ENCODE measurements at regions not wholly inside any gene's neighbourhood (a gene's known extent, or its start where the extent isn't known, plus 50 kb on each side); places are given as distances from the start of the nearest gene placed in this dataset.

- TF ChIP-seq REST (IDR thresholded peaks at IDR 0.05; ENCODE audit: unreplicated experiment) (no peak), NANOG (IDR thresholded peaks at IDR 0.05; ENCODE audit: borderline replicate concordance) (no peak), ZNF114 (CRISPR knock-in tag; IDR thresholded peaks at IDR 0.05) (no peak), ETS1 (IDR thresholded peaks at IDR 0.05) (no peak), POLR2AphosphoS5 (IDR thresholded peaks at IDR 0.05; ENCODE audit: low read depth) (no peak)
Observed at GRCh38 chr2:53356291-53356905, 411.2 kb upstream of the CHAC2 start (continued).

GRCh38 chr2:53353135-53354114, 414.2 kb upstream of the CHAC2 start:
- no peaks in the 10 kb centered on the region for H3K9me2 ChIP-seq (ENCODE audit: insufficient read depth)
- H3K27ac Mint-ChIP-seq: peak overlapping the region; percentile 80; the same call in 1 of the 2 replicates
- H3K27me3 Mint-ChIP-seq (ENCODE audit: insufficient read depth, low read depth, poor library complexity): no peaks in the 10 kb centered on the region
- no peaks in the 10 kb centered on the region for H3K79me2 ChIP-seq (replicated peaks; ENCODE audit: insufficient read depth)
- peaks cover 21% of the 10 kb centered on the region for H3K36me3 Mint-ChIP-seq (ENCODE audit: low read depth)
- no peak for DNase-seq (ENCODE audit: low spot score)
- H3K4me1 Mint-ChIP-seq: no peaks in the 10 kb centered on the region
- H3K9me3 Mint-ChIP-seq: peaks cover 31% of the 10 kb centered on the region
- H3K36me3 ChIP-seq (ENCODE audit: insufficient read depth): no peaks in the 10 kb centered on the region
- H3K4me2 ChIP-seq: no peak overlapping the region
- H3K4me3 ChIP-seq: no peak overlapping the region
- no peak for TF ChIP-seq ZNF462 (CRISPR knock-in tag; IDR thresholded peaks at IDR 0.05)
- no peak for TF ChIP-seq CTCF (conservative IDR thresholded peaks at IDR 0.05; ENCODE audit: low read depth in 2 of 2)
- no peaks in the 10 kb centered on the region for H3K27me3 ChIP-seq (ENCODE audit: insufficient read depth)
- no peak for ATAC-seq
- H2AFZ ChIP-seq: peak overlapping the region; percentile 67; the same call in 1 of the 2 replicates
- H3K4me1 ChIP-seq (ENCODE audit: insufficient read depth): no peaks in the 10 kb centered on the region
- no peaks in the 10 kb centered on the region for H4K20me1 ChIP-seq (replicated peaks; ENCODE audit: insufficient read depth)
- H3F3A ChIP-seq (replicated peaks; ENCODE audit: low read depth): no peaks in the 10 kb centered on the region
- no peak overlapping the region for H3K27ac ChIP-seq (ENCODE audit: low read depth)
- H3K4me3 Mint-ChIP-seq: no peak overlapping the region

Measured in GM23338 (cell line).